NOMO-1 (cell line): ENCODE measurements at regions not wholly inside any gene's neighbourhood (a gene's known extent, or its start where the extent isn't known, plus 50 kb on each side); places are given as distances from the start of the nearest gene placed in this dataset.

Source experiments
- DNase-seq, 2 experiments: peaks; one replicate each; lab custom pipeline; 2025; ENCODE audit not compliant: unreplicated experiment in 2 of 2; lab: John Stamatoyannopoulos, UW

- no peak for DNase-seq
These were observed 65.7 kb upstream of the STX18 start for GRCh38 chr4:4607336-4608213.

- DNase-seq = no peak
These were observed 64.5 kb upstream of the STX18 start for GRCh38 chr4:4606321-4606720.

GRCh38 chr4:4605849-4606248 lies 64.0 kb upstream of the STX18 start:
- DNase-seq = no peak

GRCh38 chr4:4603592-4603991 lies 61.7 kb upstream of the STX18 start:
- no peak for DNase-seq

GRCh38 chr4:4603067-4603466 lies 61.2 kb upstream of the STX18 start:
- DNase-seq = no peak

GRCh38 chr4:4602468-4602867 lies 60.6 kb upstream of the STX18 start:
- DNase-seq = no peak

- no peak for DNase-seq
These were observed 60.0 kb upstream of the STX18 start for GRCh38 chr4:4601803-4602369.

GRCh38 chr4:4599481-4600275 lies 57.8 kb upstream of the STX18 start:
- no peak for DNase-seq

- DNase-seq = no peak
These were observed 57.1 kb upstream of the STX18 start for GRCh38 chr4:4598851-4599411.

- DNase-seq = no peak
These were observed 54.9 kb upstream of the STX18 start for GRCh38 chr4:4596720-4597119.

GRCh38 chr4:4595252-4595651 lies 53.4 kb upstream of the STX18 start:
- DNase-seq = no peak

- no peak for DNase-seq
These were observed 52.6 kb upstream of the STX18 start for GRCh38 chr4:4594285-4594920.

- no peak for DNase-seq
These were observed 51.9 kb upstream of the STX18 start for GRCh38 chr4:4593596-4594284.

GRCh38 chr4:4592414-4592813 lies 50.6 kb upstream of the STX18 start:
- no peak for DNase-seq
